ENCODE measurements at regions not wholly inside any gene's neighbourhood (a gene's known extent, or its start where the extent isn't known, plus 50 kb on each side); places are given as distances from the start of the nearest gene placed in this dataset.

DNA sequence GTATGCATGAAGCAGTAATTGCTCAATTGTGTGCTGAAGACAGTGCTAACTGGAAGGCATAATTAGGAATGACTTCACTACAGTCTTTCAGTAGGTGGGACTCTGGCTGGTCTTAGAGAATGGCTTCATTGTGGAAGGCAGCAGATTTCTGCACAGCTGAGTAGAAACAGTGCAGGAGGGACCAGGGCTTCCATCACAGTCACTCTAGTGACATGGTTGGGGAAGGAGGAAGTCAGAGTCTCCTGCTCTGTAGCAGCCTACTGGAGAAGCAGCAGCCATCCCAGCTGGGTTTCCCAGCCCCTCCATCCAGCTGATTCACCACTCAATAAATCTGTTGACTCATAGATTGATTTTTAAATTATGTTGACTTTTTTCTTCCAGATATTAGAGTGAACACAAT is 80.6 kb upstream of the DBX2 start:
- TF ChIP-seq HDGF (IDR thresholded peaks at IDR 0.05; ENCODE audit: borderline replicate concordance) (no peak), ARNT (IDR thresholded peaks at IDR 0.05) (no peak), SUZ12 (IDR thresholded peaks at IDR 0.05) (no peak), FOXK2 (IDR thresholded peaks at IDR 0.05) (no peak), BHLHE40 (IDR thresholded peaks at IDR 0.05; ENCODE audit: borderline replicate concordance) (no peak), ZNF384 (IDR thresholded peaks at IDR 0.05) (no peak), LEF1 (IDR thresholded peaks at IDR 0.05; ENCODE audit: borderline replicate concordance) (no peak)
